Natural killer cell (primary cell): ENCODE measurements at regions not wholly inside any gene's neighbourhood (a gene's known extent, or its start where the extent isn't known, plus 50 kb on each side); places are given as distances from the start of the nearest gene placed in this dataset.

Experiments used
- ATAC-seq, 3 donors: fragments of 150-1000 bp in 2 of 3; fragments of 200-7000 bp in 1 of 3; cut with Tn5 transposase; 1 replicate in 1 of 3; 2 replicates in 2 of 3; pipeline ENCODE4 v1.10.0; 2021; ENCODE audit warnings: mild to moderate bottlenecking in 2 of 3, moderate library complexity in 2 of 3
- DNase-seq, 2 donors: peaks; one replicate each; pipeline versions ENCODE4 v3.0.0 to v3.0.0-alpha.2; 2013 to 2021; ENCODE audit warnings: mixed read lengths in 1 of 2
- H3K27ac ChIP-seq: one replicate; pipeline ENCODE4 v1.5.1; 2013; ENCODE audit warnings: mild to moderate bottlenecking, low read length
- H3K27me3 ChIP-seq: one replicate; pipeline ENCODE4 v1.6.1; 2013; ENCODE audit warnings: low read length; ENCODE audit not compliant: control insufficient read depth, insufficient read depth
- H3K36me3 ChIP-seq: one replicate; pipeline ENCODE4 v1.6.1; 2013; ENCODE audit warnings: low read length; ENCODE audit not compliant: control insufficient read depth, insufficient read depth
- H3K4me1 ChIP-seq: one replicate; pipeline ENCODE4 v1.6.1; 2013; ENCODE audit warnings: low read length; ENCODE audit not compliant: control insufficient read depth, insufficient read depth
- H3K4me3 ChIP-seq: one replicate; pipeline ENCODE4 v1.5.1; 2013; ENCODE audit warnings: low read length
- H3K9me3 ChIP-seq: one replicate; pipeline ENCODE4 v1.6.1; 2013; ENCODE audit warnings: low read length; ENCODE audit not compliant: control insufficient read depth, insufficient read depth
- H3K27ac Mint-ChIP-seq, 2 donors: one replicate each; pipeline ENCODE4 v1.8.0; 2022; ENCODE audit warnings: mild to moderate bottlenecking in 2 of 2, mixed read lengths in 2 of 2, moderate library complexity in 1 of 2
- H3K27me3 Mint-ChIP-seq, 2 donors: one replicate each; pipeline ENCODE4 v1.8.0; 2022; ENCODE audit warnings: low read depth in 2 of 2, mixed read lengths in 2 of 2
- H3K36me3 Mint-ChIP-seq: one replicate; pipeline ENCODE4 v1.8.0; 2022; ENCODE audit warnings: mixed read lengths
- H3K4me1 Mint-ChIP-seq, 2 donors: one replicate each; pipeline ENCODE4 v1.8.0; 2022; ENCODE audit warnings: mixed read lengths in 2 of 2
- H3K4me3 Mint-ChIP-seq: one replicate; pipeline ENCODE4 v1.8.0; 2022; ENCODE audit warnings: mild to moderate bottlenecking, moderate library complexity, mixed read lengths
- H3K9me3 Mint-ChIP-seq, 2 donors: one replicate each; pipeline ENCODE4 v1.8.0; 2022; ENCODE audit warnings: mixed read lengths in 2 of 2
- CTCF ChIP-seq: fragments of 200-600 bp; IDR thresholded peaks from one replicate; pipeline ENCODE4 v1.8.0; 2022; ENCODE audit warnings: antibody characterized with exemption
- WGBS: methylation state at CpG from one replicate; pipeline ENCODE4 v1.1.7; 2013; ENCODE audit warnings: missing lambda C conversion rate; ENCODE audit not compliant: insufficient coverage; 5-methylcytosine and 5-hydroxymethylcytosine counted together
- intact Hi-C: fragments of 100-400 bp; cut with micrococcal nuclease; formaldehyde crosslinking; loops from one replicate; pipeline ENCODE4 v1.14.2; 2022

GRCh38 chr14:89743828-89744227 lies 210.7 kb downstream of the EFCAB11 start:
- Histone ChIP-seq H3K9me3 (peaks cover 8% of the 10 kb centered on the region), H3K36me3 (no peaks in the 10 kb centered on the region), H3K4me3 (no peak overlapping the region), H3K27ac (no peak overlapping the region), H3K4me1 (no peaks in the 10 kb centered on the region), H3K27me3 (no peaks in the 10 kb centered on the region)
- intact Hi-C loops = no loop called here
- Mint-ChIP-seq H3K9me3 (peaks cover 0 to 9% of the 10 kb centered on the region in 2 donors), H3K4me3 (no peak overlapping the region), H3K4me1 (peaks cover 4 to 6% of the 10 kb centered on the region in 2 donors), H3K36me3 (no peaks in the 10 kb centered on the region), H3K27me3 (no peaks in the 10 kb centered on the region), H3K27ac (no peak overlapping the region)
- no peak for ATAC-seq
- no peak for TF ChIP-seq CTCF
- DNase-seq = no peak
- 89% methylated on average over 6 of the region's 6 CpGs for WGBS

GRCh38 chr14:89740241-89740640 lies 214.3 kb downstream of the EFCAB11 start:
- H3K4me1 Mint-ChIP-seq = peaks cover 4 to 6% of the 10 kb centered on the region in 2 donors
- intact Hi-C loops = no loop called here
- Histone ChIP-seq H3K36me3 (no peaks in the 10 kb centered on the region), H3K27ac (no peak overlapping the region), H3K4me3 (no peak overlapping the region), H3K4me1 (no peaks in the 10 kb centered on the region), H3K9me3 (peaks cover 4% of the 10 kb centered on the region), H3K27me3 (no peaks in the 10 kb centered on the region)
- ATAC-seq = no peak
- H3K27me3 Mint-ChIP-seq = no peaks in the 10 kb centered on the region
- 96% methylated on average over 3 of the region's 3 CpGs for WGBS
- no peaks in the 10 kb centered on the region for H3K9me3 Mint-ChIP-seq
- DNase-seq = no peak
- H3K4me3 Mint-ChIP-seq = no peak overlapping the region
- no peak for TF ChIP-seq CTCF
- no peaks in the 10 kb centered on the region for H3K36me3 Mint-ChIP-seq
- no peak overlapping the region for H3K27ac Mint-ChIP-seq

GRCh38 chr14:89736881-89737280 lies 217.6 kb downstream of the EFCAB11 start:
- no peaks in the 10 kb centered on the region for H3K36me3 Mint-ChIP-seq
- Histone ChIP-seq H3K27ac (no peak overlapping the region), H3K4me1 (no peaks in the 10 kb centered on the region), H3K27me3 (no peaks in the 10 kb centered on the region), H3K4me3 (no peak overlapping the region), H3K9me3 (no peaks in the 10 kb centered on the region), H3K36me3 (no peaks in the 10 kb centered on the region)
- intact Hi-C loops = no loop called here
- H3K9me3 Mint-ChIP-seq = no peaks in the 10 kb centered on the region
- no peak overlapping the region for H3K27ac Mint-ChIP-seq
- ATAC-seq (no peak), DNase-seq (no peak)
- H3K4me1 Mint-ChIP-seq = peaks cover 2 to 9% of the 10 kb centered on the region in 2 donors
- 98% methylated on average over 4 of the region's 4 CpGs for whole genome bisulfite sequencing
- no peaks in the 10 kb centered on the region for H3K27me3 Mint-ChIP-seq
- no peak overlapping the region for H3K4me3 Mint-ChIP-seq
- no peak for TF ChIP-seq CTCF

- Mint-ChIP-seq H3K4me3 (no peak overlapping the region), H3K27me3 (no peaks in the 10 kb centered on the region), H3K36me3 (no peaks in the 10 kb centered on the region), H3K27ac (no peak overlapping the region), H3K4me1 (peaks cover 11 to 17% of the 10 kb centered on the region in 2 donors), H3K9me3 (no peaks in the 10 kb centered on the region)
- no peaks in the 10 kb centered on the region for H3K36me3 ChIP-seq
- ATAC-seq = no peak
- no peaks in the 10 kb centered on the region for H3K4me1 ChIP-seq
- no peak for TF ChIP-seq CTCF
- no peaks in the 10 kb centered on the region for H3K27me3 ChIP-seq
- H3K4me3 ChIP-seq = no peak overlapping the region
- DNase-seq = no peak
- intact Hi-C loops = no loop called here
- 94% methylated on average over 6 of the region's 6 CpGs for WGBS
- H3K27ac ChIP-seq = no peak overlapping the region
- H3K9me3 ChIP-seq = no peaks in the 10 kb centered on the region
Measured at GRCh38 chr14:89731396-89731933, 223.1 kb downstream of the EFCAB11 start.
